K562 (cell line): ENCODE measurements at regions not wholly inside any gene's neighbourhood (a gene's known extent, or its start where the extent isn't known, plus 50 kb on each side); places are given as distances from the start of the nearest gene placed in this dataset.

Source experiments
- ATAC-seq: fragments of 200-7000 bp; cut with Tn5 transposase; 3 replicates; pipeline ENCODE4 v1.9.1; 2020; ENCODE audit warnings: moderate library complexity
- BruUV-seq: library from RNA; stranded (reverse); fragments of 400-500 nt; replicated peaks from 2 replicates; lab custom pipeline; 2021; lab: Mats Ljungman, UMichigan
- CTCF ChIA-PET: fragments of 300-600 bp; formaldehyde crosslinking; extraction: SDS; loops from one replicate; lab custom pipeline; 2021; ENCODE audit warnings: low intra/inter-chr PET ratio; lab: Yijun Ruan, JAX
- POLR2A ChIA-PET: fragments of 300-600, 350-650 bp; sonication (Branson Sonifier 250); formaldehyde crosslinking; extraction: SDS; loops from one replicate; lab custom pipeline; 2021; ENCODE audit warnings: antibody characterized with exemption, inconsistent platforms; lab: Yijun Ruan, JAX
- DNase-seq, 4 experiments: peaks; one replicate each; pipeline versions ENCODE4 v3.0.0 to v3.0.0-alpha.2; 2011 to 2018; ENCODE audit warnings: low spot score in 3 of 4, mixed read lengths in 3 of 4; ENCODE audit errors: extremely low read depth in 1 of 4
- FAIRE-seq: peaks from 2 replicates; lab custom pipeline; 2011; peaks lifted over from hg19 to GRCh38; lab: Jason Lieb, UNC
- H2AFZ ChIP-seq: 2 replicates; pipeline ENCODE4 v1.6.0; 2011; ENCODE audit warnings: low read depth, low read length, control low read depth, inconsistent platforms
- H3K27ac ChIP-seq: fragments of 200-600 bp; 3 replicates; pipeline ENCODE4 v1.8.0; 2011; ENCODE audit warnings: low read depth, mild to moderate bottlenecking, control low read depth, inconsistent platforms, low read length, moderate library complexity, mixed read lengths; ENCODE audit errors: extremely low read depth
- H3K27me3 ChIP-seq, 2 experiments: fragments of 300-600 bp in 1 of 2; 2 replicates in 1 of 2; 3 replicates in 1 of 2; pipeline versions ENCODE4 v1.6.0 to v1.8.0; 2011; ENCODE audit warnings: inconsistent platforms in 2 of 2, low read length in 2 of 2, mild to moderate bottlenecking in 1 of 2, mixed read lengths in 1 of 2, moderate library complexity in 1 of 2; ENCODE audit not compliant: control insufficient read depth in 2 of 2, insufficient read depth in 2 of 2
- H3K36me3 ChIP-seq: fragments of 300-600 bp; 3 replicates; pipeline ENCODE4 v1.8.0; 2011; ENCODE audit warnings: mild to moderate bottlenecking, low read length, inconsistent platforms; ENCODE audit not compliant: control insufficient read depth, insufficient read depth
- H3K4me1 ChIP-seq, 2 experiments: fragments of 200-600 bp in 1 of 2; replicated peaks in 1 of 2; 2 replicates in 1 of 2; 3 replicates in 1 of 2; pipeline versions ENCODE4 v1.5.1 to v1.8.0; 2011; ENCODE audit warnings: inconsistent platforms in 2 of 2, low read length in 2 of 2, mild to moderate bottlenecking in 1 of 2, mixed read lengths in 1 of 2, moderate library complexity in 1 of 2; ENCODE audit not compliant: control insufficient read depth in 2 of 2, insufficient read depth in 2 of 2
- H3K4me2 ChIP-seq: 2 replicates; pipeline ENCODE4 v1.6.1; 2011; ENCODE audit warnings: low read length, control low read depth, inconsistent platforms, mixed read lengths; ENCODE audit not compliant: insufficient read depth
- H3K4me3 ChIP-seq: fragments of 200-600 bp; sonication (generic), shearing (Covaris generic); 2 replicates; pipeline ENCODE4 v1.5.1; 2016; ENCODE audit warnings: control low read depth, inconsistent platforms
- H3K79me2 ChIP-seq: fragments of 200-600 bp; 3 replicates; pipeline ENCODE4 v1.8.0; 2011; ENCODE audit warnings: low read length, inconsistent platforms; ENCODE audit not compliant: control insufficient read depth, insufficient read depth
- H3K9ac ChIP-seq, 2 experiments: 2 replicates each; pipeline versions ENCODE4 v1.6.0 to v1.6.1; 2011; ENCODE audit warnings: low read depth in 2 of 2, low read length in 2 of 2, control low read depth in 1 of 2, inconsistent platforms in 1 of 2, mild to moderate bottlenecking in 1 of 2, mixed read lengths in 1 of 2; ENCODE audit not compliant: insufficient read depth in 1 of 2
- H3K9me1 ChIP-seq: one replicate; pipeline ENCODE4 v1.6.0; 2011; ENCODE audit warnings: inconsistent platforms, mild to moderate bottlenecking, low read length, moderate library complexity; ENCODE audit not compliant: control insufficient read depth, insufficient read depth
- H3K9me3 ChIP-seq: replicated peaks from 2 replicates; pipeline ENCODE4 v1.5.1; 2011; ENCODE audit warnings: low read depth, low read length, inconsistent platforms; ENCODE audit not compliant: control insufficient read depth, insufficient read depth
- H4K20me1 ChIP-seq: replicated peaks from 2 replicates; pipeline ENCODE4 v1.6.1; 2011; ENCODE audit warnings: low read length, inconsistent platforms, mixed read lengths; ENCODE audit not compliant: control insufficient read depth, insufficient read depth
- BRD4 ChIP-seq: fragments of 200-600 bp; sonication (generic); IDR thresholded peaks from 2 replicates; pipeline ENCODE4 v1.6.1; 2017; ENCODE audit warnings: inconsistent platforms
- CBFB ChIP-seq: sonication (generic); formaldehyde crosslinking; IDR thresholded peaks from 2 replicates; pipeline ENCODE4 v1.4.0; 2020; ENCODE audit warnings: mild to moderate bottlenecking, missing genetic modification reagents
- MBD2 ChIP-seq: sonication (generic); IDR thresholded peaks from 2 replicates; pipeline ENCODE4 v1.6.1; 2016; ENCODE audit warnings: low read depth, borderline replicate concordance
- MYC ChIP-seq, 2 experiments: fragments of 250-450 bp in 1 of 2; sonication (Bioruptor Pico) in 1 of 2; IDR thresholded peaks; 2 replicates each; pipeline versions ENCODE4 v1.5.1 to v1.6.1; 2012 to 2021; ENCODE audit warnings: low read depth in 2 of 2, borderline replicate concordance in 1 of 2, improper control_type of control experiment in 1 of 2, low read length in 1 of 2, mild to moderate bottlenecking in 1 of 2, moderate library complexity in 1 of 2
- NBN ChIP-seq: fragments of 450-650 bp; IDR thresholded peaks from 2 replicates; pipeline ENCODE4 v1.6.1; 2016; ENCODE audit warnings: low read depth, mild to moderate bottlenecking
- PCBP2 ChIP-seq: fragments of 200-400 bp; formaldehyde crosslinking; IDR thresholded peaks from 2 replicates; pipeline ENCODE4 v1.6.1; 2018; ENCODE audit warnings: low read length, low read depth, mild to moderate bottlenecking, moderate library complexity; ENCODE audit not compliant: poor library complexity, severe bottlenecking
- PYGO2 ChIP-seq: fragments of 450-650 bp; IDR thresholded peaks from 2 replicates; pipeline ENCODE4 v1.6.1; 2016; ENCODE audit warnings: mild to moderate bottlenecking, missing genetic modification characterization, moderate library complexity, missing compliant biosample characterization
- SAP30 ChIP-seq: fragments of 200-600 bp; sonication (generic); IDR thresholded peaks from 2 replicates; pipeline ENCODE4 v1.6.1; 2012; ENCODE audit warnings: borderline replicate concordance, low read depth, mild to moderate bottlenecking, moderate library complexity, low read length, control low read depth, inconsistent platforms; ENCODE audit not compliant: insufficient read depth, poor library complexity, severe bottlenecking
- TFE3 ChIP-seq: fragments of 450-650 bp; formaldehyde crosslinking; IDR thresholded peaks from 2 replicates; pipeline ENCODE4 v1.4.0; 2020; ENCODE audit warnings: mild to moderate bottlenecking, mixed read lengths
- TRIM24 ChIP-seq, 2 experiments: fragments of 450-650 bp; IDR thresholded peaks; 2 replicates each; pipeline ENCODE4 v1.6.1; 2016
- ZNF583 ChIP-seq: fragments of 250-450 bp; sonication (Bioruptor Pico); IDR thresholded peaks from 2 replicates; pipeline ENCODE4 v1.4.0; 2020
- WGBS: fragments of 100-300 bp; shearing (Covaris generic); methylation state at CpG from one replicate; pipeline ENCODE4 v1.1.6; 2016; ENCODE audit warnings: low coverage, mixed read lengths; ENCODE audit not compliant: insufficient coverage; ENCODE audit errors: missing lambda C conversion rate; 5-methylcytosine and 5-hydroxymethylcytosine counted together
- in situ Hi-C: fragments of 300-500 bp; cut with MboI; formaldehyde crosslinking; loops from 4 replicates; pipeline ENCODE4 v1.15.0; 2018; ENCODE audit warnings: inconsistent platforms, mixed read lengths
- intact Hi-C: fragments of 100-400 bp; cut with micrococcal nuclease; formaldehyde crosslinking; loops from 2 replicates; pipeline ENCODE4 v1.14.2; 2022
- TF ChIP-seq, protein P1 (sequence below), 2 experiments: IDR thresholded peaks; 2 replicates each; pipeline ENCODE4 v1.6.1; 2012; ENCODE audit warnings: improper control_type of control experiment in 2 of 2, low read depth in 2 of 2, low read length in 2 of 2, borderline replicate concordance in 1 of 2

DNA sequence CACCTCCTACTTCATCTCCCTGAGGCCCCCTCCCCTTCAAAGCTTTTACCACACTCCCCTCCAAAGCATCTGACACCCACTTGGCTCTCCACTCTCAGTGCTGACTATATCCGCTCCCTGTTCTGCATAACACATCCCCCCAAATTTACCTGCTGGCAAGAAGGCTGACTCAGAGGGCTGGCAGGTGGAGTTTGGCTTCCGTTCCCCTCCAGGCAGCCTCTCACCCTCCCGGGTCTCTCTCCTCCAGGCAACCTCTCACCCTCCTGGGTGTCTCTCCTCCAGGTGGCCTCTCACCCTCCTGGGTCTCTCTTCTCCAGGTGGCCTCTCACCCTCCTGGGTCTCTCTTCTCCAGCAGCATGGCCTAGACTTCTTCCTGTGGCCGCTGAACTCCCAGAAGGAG lies 562.1 kb downstream of the NPHP4 start:
- ATAC-seq (no peak), FAIRE-seq (no peak), DNase-seq (no peak)
- no peaks in the 10 kb centered on the region for H4K20me1 ChIP-seq
- in situ Hi-C loops, result no loop called here
- no peaks in the 10 kb centered on the region for H3K79me2 ChIP-seq
- BruUV-seq, result no TSS peak
- H2AFZ ChIP-seq, result no peak overlapping the region
- no peak overlapping the region for H3K9ac ChIP-seq
- no peak overlapping the region for H3K27ac ChIP-seq
- H3K27me3 ChIP-seq, result peaks cover 3 to 43% of the 10 kb centered on the region in 2 experiments; a peak in 4 of 5 replicates
- ChIA-PET POLR2A (interaction anchor here (1.1 kb wide), 1 partner anchor 131 kb away, joined by 3 read pairs; no protein-coding TSS in a partner anchor), CTCF (no interaction called here)
- TF ChIP-seq PYGO2 (tag) (no peak), NBN (no peak), CBFB (no peak), MYC (IDR thresholded peaks at IDR 0.05; ENCODE audit: low read depth, low read length) (no peak), MYC (CRISPR knock-in tag; IDR thresholded peaks at IDR 0.05; ENCODE audit: borderline replicate concordance, low read depth) (no peak)
- no peaks in the 10 kb centered on the region for H3K4me1 ChIP-seq
- H3K36me3 ChIP-seq, result no peaks in the 10 kb centered on the region
- H3K4me3 ChIP-seq, result no peak overlapping the region
- H3K9me3 ChIP-seq, result no peaks in the 10 kb centered on the region
- H3K4me2 ChIP-seq, result no peak overlapping the region
- intact Hi-C loops, result no loop called here
- no peaks in the 10 kb centered on the region for H3K9me1 ChIP-seq
- WGBS, result 1% methylated on average over 4 of the region's 4 CpGs

- FAIRE-seq, result no peak
- H3K9ac ChIP-seq, result no peak overlapping the region
- no peaks in the 10 kb centered on the region for H3K4me1 ChIP-seq
- BruUV-seq, result no TSS peak
- H3K4me3 ChIP-seq, result no peak overlapping the region
- no peak overlapping the region for H3K27ac ChIP-seq
- WGBS, result under 1% methylated on average over 7 of the region's 7 CpGs
- no peak overlapping the region for H2AFZ ChIP-seq
- no peaks in the 10 kb centered on the region for H4K20me1 ChIP-seq
- H3K27me3 ChIP-seq, result peaks cover 12 to 53% of the 10 kb centered on the region in 2 experiments
- in situ Hi-C loops (no loop called here), intact Hi-C loops (no loop called here)
- ChIA-PET CTCF (no interaction called here), POLR2A (interaction anchor here (1.6 kb wide), 1 partner anchor 8 kb away, joined by 3 read pairs; no protein-coding TSS in a partner anchor)
- H3K36me3 ChIP-seq, result no peaks in the 10 kb centered on the region
- DNase-seq, result no peak
- no peak for ATAC-seq
- H3K79me2 ChIP-seq, result no peaks in the 10 kb centered on the region
- H3K4me2 ChIP-seq, result no peak overlapping the region
- H3K9me1 ChIP-seq, result no peaks in the 10 kb centered on the region
- H3K9me3 ChIP-seq, result no peaks in the 10 kb centered on the region
- TF ChIP-seq TFE3 (CRISPR knock-in tag) (no peak), BRD4 (no peak), PCBP2 (no peak), ZNF583 (CRISPR knock-in tag) (no peak), SAP30 (no peak), MBD2 (no peak), TRIM24 (IDR thresholded peaks at IDR 0.05) (no peak)
- TF ChIP-seq, protein P1, sequence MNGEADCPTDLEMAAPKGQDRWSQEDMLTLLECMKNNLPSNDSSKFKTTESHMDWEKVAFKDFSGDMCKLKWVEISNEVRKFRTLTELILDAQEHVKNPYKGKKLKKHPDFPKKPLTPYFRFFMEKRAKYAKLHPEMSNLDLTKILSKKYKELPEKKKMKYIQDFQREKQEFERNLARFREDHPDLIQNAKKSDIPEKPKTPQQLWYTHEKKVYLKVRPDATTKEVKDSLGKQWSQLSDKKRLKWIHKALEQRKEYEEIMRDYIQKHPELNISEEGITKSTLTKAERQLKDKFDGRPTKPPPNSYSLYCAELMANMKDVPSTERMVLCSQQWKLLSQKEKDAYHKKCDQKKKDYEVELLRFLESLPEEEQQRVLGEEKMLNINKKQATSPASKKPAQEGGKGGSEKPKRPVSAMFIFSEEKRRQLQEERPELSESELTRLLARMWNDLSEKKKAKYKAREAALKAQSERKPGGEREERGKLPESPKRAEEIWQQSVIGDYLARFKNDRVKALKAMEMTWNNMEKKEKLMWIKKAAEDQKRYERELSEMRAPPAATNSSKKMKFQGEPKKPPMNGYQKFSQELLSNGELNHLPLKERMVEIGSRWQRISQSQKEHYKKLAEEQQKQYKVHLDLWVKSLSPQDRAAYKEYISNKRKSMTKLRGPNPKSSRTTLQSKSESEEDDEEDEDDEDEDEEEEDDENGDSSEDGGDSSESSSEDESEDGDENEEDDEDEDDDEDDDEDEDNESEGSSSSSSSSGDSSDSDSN (IDR thresholded peaks at IDR 0.05; ENCODE audit: borderline replicate concordance in 1 of 2, low read depth in 2 of 2, low read length in 2 of 2), result no peak
Observed at GRCh38 chr1:5428351-5428750, 563.9 kb downstream of the NPHP4 start.
